SK-N-SH treated with all-trans-retinoic acid at 6 μM for 48 hours (cell line): ENCODE measurements at regions not wholly inside any gene's neighbourhood (a gene's known extent, or its start where the extent isn't known, plus 50 kb on each side); places are given as distances from the start of the nearest gene placed in this dataset.

Source experiments
- ATAC-seq: fragments of 200-7000 bp; cut with Tn5 transposase; 3 replicates; pipeline ENCODE4 v1.9.1; 2020; ENCODE audit warnings: mild to moderate bottlenecking, moderate library complexity
- CSDC2 ChIP-seq: fragments of 250-450 bp; sonication (Bioruptor Pico); IDR thresholded peaks from 2 replicates; pipeline ENCODE4 v1.5.0; 2020; ENCODE audit warnings: mild to moderate bottlenecking, moderate library complexity
- CSRNP3 ChIP-seq: fragments of 250-450 bp; sonication (Bioruptor Pico); IDR thresholded peaks from 2 replicates; pipeline ENCODE4 v1.5.1; 2021; ENCODE audit warnings: mild to moderate bottlenecking, moderate library complexity
- GLIS3 ChIP-seq: fragments of 250-450 bp; sonication (Bioruptor Pico); IDR thresholded peaks from 2 replicates; pipeline ENCODE4 v1.5.0; 2020; ENCODE audit warnings: mild to moderate bottlenecking, moderate library complexity
- ISL1 ChIP-seq: fragments of 250-450 bp; sonication (Bioruptor Pico); IDR thresholded peaks from 2 replicates; pipeline ENCODE4 v2.1.2; 2022; ENCODE audit warnings: mild to moderate bottlenecking, moderate library complexity
- RARB ChIP-seq: fragments of 250-450 bp; sonication (Bioruptor Pico); IDR thresholded peaks from 2 replicates; pipeline ENCODE4 v1.8.0; 2021; ENCODE audit warnings: mild to moderate bottlenecking, moderate library complexity
- SNAI2 ChIP-seq: fragments of 250-450 bp; sonication (Bioruptor Pico); IDR thresholded peaks from 2 replicates; pipeline ENCODE4 v1.5.0; 2020; ENCODE audit warnings: mild to moderate bottlenecking, moderate library complexity
- TCF4 ChIP-seq: fragments of 250-450 bp; sonication (Bioruptor Pico); IDR thresholded peaks from 2 replicates; pipeline ENCODE4 v1.8.0; 2021; ENCODE audit warnings: mild to moderate bottlenecking, moderate library complexity, borderline replicate concordance
- TOX ChIP-seq: fragments of 250-450 bp; sonication (Bioruptor Pico); IDR thresholded peaks from 2 replicates; pipeline ENCODE4 v1.8.0; 2021; ENCODE audit warnings: mild to moderate bottlenecking, moderate library complexity, borderline replicate concordance
- ZFP3 ChIP-seq: fragments of 250-450 bp; sonication (Bioruptor Pico); IDR thresholded peaks from 2 replicates; pipeline ENCODE4 v1.5.0; 2020; ENCODE audit warnings: mild to moderate bottlenecking, moderate library complexity
- ZFP30 ChIP-seq: fragments of 450-650 bp; formaldehyde crosslinking; IDR thresholded peaks from 2 replicates; pipeline ENCODE4 v1.5.0; 2022; ENCODE audit warnings: mild to moderate bottlenecking, moderate library complexity
- ZNF565 ChIP-seq: fragments of 450-650 bp; formaldehyde crosslinking; conservative IDR thresholded peaks from 2 replicates; pipeline ENCODE4 v1.5.0; 2020; ENCODE audit warnings: low read depth, mild to moderate bottlenecking, moderate library complexity
- ZNF8 ChIP-seq: fragments of 450-650 bp; formaldehyde crosslinking; IDR thresholded peaks from 2 replicates; pipeline ENCODE4 v1.5.0; 2020; ENCODE audit warnings: mild to moderate bottlenecking, moderate library complexity
- TF ChIP-seq, protein P1 (sequence below): fragments of 250-450 bp; sonication (Bioruptor Pico); IDR thresholded peaks from 2 replicates; pipeline ENCODE4 v1.8.0; 2021; ENCODE audit warnings: low read depth, mild to moderate bottlenecking, moderate library complexity, borderline replicate concordance
- TF ChIP-seq, protein P2 (sequence below): fragments of 250-450 bp; sonication (Bioruptor Pico); IDR thresholded peaks from 2 replicates; pipeline ENCODE4 v1.8.0; 2020; ENCODE audit warnings: mild to moderate bottlenecking, moderate library complexity, borderline replicate concordance
- TF ChIP-seq, protein P3 (sequence below): fragments of 250-450 bp; sonication (Bioruptor Pico); IDR thresholded peaks from 2 replicates; pipeline ENCODE4 v1.5.0; 2020; ENCODE audit warnings: mild to moderate bottlenecking, moderate library complexity
- TF ChIP-seq, protein P4 (sequence below): fragments of 250-450 bp; sonication (Bioruptor Pico); IDR thresholded peaks from 2 replicates; pipeline ENCODE4 v1.5.1; 2020; ENCODE audit warnings: low read depth, mild to moderate bottlenecking, moderate library complexity

DNA sequence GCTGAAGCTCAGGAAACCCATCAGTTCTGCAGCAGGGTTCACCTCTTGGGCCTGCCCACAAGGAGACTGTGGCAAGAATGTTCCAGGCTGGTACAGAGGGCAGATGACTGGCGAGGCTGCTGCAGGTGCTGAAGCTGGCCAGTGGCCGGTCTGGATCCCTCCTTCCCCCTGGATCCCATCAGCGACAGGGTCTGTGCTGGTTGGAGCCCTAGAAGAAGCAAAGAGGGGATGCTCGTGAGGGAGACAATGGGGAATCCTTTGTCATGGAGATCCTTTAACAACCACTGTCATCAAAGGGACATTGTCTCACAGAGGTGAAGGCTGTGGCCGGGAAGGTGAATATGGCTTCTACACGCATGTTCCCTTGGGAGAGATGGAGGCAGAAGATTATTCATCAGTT lies 211.4 kb upstream of the TMEM132C start (continued):
- TF ChIP-seq, protein P1, sequence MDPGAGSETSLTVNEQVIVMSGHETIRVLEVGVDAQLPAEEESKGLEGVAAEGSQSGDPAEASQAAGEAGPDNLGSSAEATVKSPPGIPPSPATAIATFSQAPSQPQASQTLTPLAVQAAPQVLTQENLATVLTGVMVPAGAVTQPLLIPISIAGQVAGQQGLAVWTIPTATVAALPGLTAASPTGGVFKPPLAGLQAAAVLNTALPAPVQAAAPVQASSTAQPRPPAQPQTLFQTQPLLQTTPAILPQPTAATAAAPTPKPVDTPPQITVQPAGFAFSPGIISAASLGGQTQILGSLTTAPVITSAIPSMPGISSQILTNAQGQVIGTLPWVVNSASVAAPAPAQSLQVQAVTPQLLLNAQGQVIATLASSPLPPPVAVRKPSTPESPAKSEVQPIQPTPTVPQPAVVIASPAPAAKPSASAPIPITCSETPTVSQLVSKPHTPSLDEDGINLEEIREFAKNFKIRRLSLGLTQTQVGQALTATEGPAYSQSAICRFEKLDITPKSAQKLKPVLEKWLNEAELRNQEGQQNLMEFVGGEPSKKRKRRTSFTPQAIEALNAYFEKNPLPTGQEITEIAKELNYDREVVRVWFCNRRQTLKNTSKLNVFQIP (CRISPR knock-in tag): no peak

- ATAC-seq: no peak
- no peak for TF ChIP-seq ZFP30 (CRISPR knock-in tag)
- TF ChIP-seq, protein P2, sequence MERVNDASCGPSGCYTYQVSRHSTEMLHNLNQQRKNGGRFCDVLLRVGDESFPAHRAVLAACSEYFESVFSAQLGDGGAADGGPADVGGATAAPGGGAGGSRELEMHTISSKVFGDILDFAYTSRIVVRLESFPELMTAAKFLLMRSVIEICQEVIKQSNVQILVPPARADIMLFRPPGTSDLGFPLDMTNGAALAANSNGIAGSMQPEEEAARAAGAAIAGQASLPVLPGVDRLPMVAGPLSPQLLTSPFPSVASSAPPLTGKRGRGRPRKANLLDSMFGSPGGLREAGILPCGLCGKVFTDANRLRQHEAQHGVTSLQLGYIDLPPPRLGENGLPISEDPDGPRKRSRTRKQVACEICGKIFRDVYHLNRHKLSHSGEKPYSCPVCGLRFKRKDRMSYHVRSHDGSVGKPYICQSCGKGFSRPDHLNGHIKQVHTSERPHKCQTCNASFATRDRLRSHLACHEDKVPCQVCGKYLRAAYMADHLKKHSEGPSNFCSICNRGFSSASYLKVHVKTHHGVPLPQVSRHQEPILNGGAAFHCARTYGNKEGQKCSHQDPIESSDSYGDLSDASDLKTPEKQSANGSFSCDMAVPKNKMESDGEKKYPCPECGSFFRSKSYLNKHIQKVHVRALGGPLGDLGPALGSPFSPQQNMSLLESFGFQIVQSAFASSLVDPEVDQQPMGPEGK: no peak
- no peak for TF ChIP-seq ZNF565
- no peak for TF ChIP-seq ISL1 (CRISPR knock-in tag)
- TF ChIP-seq, protein P3, sequence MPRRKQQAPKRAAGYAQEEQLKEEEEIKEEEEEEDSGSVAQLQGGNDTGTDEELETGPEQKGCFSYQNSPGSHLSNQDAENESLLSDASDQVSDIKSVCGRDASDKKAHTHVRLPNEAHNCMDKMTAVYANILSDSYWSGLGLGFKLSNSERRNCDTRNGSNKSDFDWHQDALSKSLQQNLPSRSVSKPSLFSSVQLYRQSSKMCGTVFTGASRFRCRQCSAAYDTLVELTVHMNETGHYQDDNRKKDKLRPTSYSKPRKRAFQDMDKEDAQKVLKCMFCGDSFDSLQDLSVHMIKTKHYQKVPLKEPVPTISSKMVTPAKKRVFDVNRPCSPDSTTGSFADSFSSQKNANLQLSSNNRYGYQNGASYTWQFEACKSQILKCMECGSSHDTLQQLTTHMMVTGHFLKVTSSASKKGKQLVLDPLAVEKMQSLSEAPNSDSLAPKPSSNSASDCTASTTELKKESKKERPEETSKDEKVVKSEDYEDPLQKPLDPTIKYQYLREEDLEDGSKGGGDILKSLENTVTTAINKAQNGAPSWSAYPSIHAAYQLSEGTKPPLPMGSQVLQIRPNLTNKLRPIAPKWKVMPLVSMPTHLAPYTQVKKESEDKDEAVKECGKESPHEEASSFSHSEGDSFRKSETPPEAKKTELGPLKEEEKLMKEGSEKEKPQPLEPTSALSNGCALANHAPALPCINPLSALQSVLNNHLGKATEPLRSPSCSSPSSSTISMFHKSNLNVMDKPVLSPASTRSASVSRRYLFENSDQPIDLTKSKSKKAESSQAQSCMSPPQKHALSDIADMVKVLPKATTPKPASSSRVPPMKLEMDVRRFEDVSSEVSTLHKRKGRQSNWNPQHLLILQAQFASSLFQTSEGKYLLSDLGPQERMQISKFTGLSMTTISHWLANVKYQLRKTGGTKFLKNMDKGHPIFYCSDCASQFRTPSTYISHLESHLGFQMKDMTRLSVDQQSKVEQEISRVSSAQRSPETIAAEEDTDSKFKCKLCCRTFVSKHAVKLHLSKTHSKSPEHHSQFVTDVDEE (CRISPR knock-in tag): no peak
- TF ChIP-seq ZNF8 (CRISPR knock-in tag): no peak
- no peak for TF ChIP-seq TOX (CRISPR knock-in tag)
Observed at GRCh38 chr12:128056136-128056801, 210.7 kb upstream of the TMEM132C start.

GRCh38 chr12:128057586-128057985 lies 209.4 kb upstream of the TMEM132C start:
- TF ChIP-seq ISL1 (CRISPR knock-in tag) (no peak), TOX (CRISPR knock-in tag) (no peak), ZFP3 (CRISPR knock-in tag) (no peak), RARB (CRISPR knock-in tag) (no peak), CSDC2 (no peak), ZFP30 (CRISPR knock-in tag) (no peak), TCF4 (CRISPR knock-in tag) (no peak), GLIS3 (CRISPR knock-in tag) (no peak), CSRNP3 (CRISPR knock-in tag) (no peak), SNAI2 (CRISPR knock-in tag) (no peak)
- TF ChIP-seq, protein P4, sequence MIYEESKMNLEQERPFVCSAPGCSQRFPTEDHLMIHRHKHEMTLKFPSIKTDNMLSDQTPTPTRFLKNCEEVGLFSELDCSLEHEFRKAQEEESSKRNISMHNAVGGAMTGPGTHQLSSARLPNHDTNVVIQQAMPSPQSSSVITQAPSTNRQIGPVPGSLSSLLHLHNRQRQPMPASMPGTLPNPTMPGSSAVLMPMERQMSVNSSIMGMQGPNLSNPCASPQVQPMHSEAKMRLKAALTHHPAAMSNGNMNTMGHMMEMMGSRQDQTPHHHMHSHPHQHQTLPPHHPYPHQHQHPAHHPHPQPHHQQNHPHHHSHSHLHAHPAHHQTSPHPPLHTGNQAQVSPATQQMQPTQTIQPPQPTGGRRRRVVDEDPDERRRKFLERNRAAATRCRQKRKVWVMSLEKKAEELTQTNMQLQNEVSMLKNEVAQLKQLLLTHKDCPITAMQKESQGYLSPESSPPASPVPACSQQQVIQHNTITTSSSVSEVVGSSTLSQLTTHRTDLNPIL: no peak
- TF ChIP-seq, protein P2: no peak
- no peak for ATAC-seq
